Upper lobe of left lung (tissue), 4 donors: ENCODE measurements at regions not wholly inside any gene's neighbourhood (a gene's known extent, or its start where the extent isn't known, plus 50 kb on each side); places are given as distances from the start of the nearest gene placed in this dataset.
"Not testable (repeated sequence)": the region's sequence is repeated elsewhere in the genome, so short reads cannot be mapped to it uniquely, and the experiment has no call there.

Experiments used
- CTCF ChIP-seq, 6 experiments: fragments of 450-650 bp in 4 of 6; fragments of 200-600 bp in 2 of 6; sonication (generic) in 2 of 6; IDR thresholded peaks; one replicate each; pipeline ENCODE4 v1.5.1; 2016 to 2019; ENCODE audit warnings: antibody characterized with exemption in 6 of 6
- POLR2A ChIP-seq, 4 donors: fragments of 450-650 bp; IDR thresholded peaks; one replicate each; pipeline ENCODE4 v1.5.1; 2016 to 2017; ENCODE audit warnings: antibody characterized with exemption in 4 of 4, mild to moderate bottlenecking in 2 of 4
- POLR2AphosphoS5 ChIP-seq, 2 donors: sonication (generic); formaldehyde crosslinking; IDR thresholded peaks; one replicate each; pipeline ENCODE4 v1.5.1; 2017; ENCODE audit warnings: antibody characterized with exemption in 2 of 2

DNA sequence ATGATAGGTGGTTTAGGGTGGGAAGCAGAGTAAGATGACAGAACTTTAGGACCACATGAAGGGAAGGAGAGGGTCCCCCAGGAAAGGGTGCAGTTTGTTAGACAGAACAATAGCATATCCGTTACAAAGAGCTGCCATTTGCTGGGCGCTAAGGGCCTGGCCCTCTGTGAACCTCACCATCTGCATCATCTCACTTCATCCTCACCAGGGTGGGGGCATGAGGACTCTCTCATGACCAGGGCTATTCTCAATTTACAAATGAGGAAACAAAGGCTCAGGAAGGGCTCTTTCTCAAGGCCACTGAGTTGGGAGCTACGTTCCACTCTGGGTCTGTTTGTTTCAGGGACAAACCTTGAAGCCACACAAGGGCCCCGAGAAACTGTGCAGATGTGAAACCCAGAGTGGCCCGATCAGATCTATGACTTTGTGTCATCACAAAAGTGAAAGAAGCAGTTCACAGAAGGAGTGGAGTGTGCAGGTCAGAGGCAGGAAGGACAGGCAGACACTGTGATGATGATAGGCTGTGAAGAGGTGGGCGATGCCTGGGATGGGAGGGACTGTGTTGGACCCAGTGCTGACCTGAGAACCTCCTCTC, 304.8 kb upstream of the PLGLB2 start:
- not testable (repeated sequence) for TF ChIP-seq CTCF, POLR2AphosphoS5, POLR2A (IDR thresholded peaks at IDR 0.05)
